ENCODE measurements at regions not wholly inside any gene's neighbourhood (a gene's known extent, or its start where the extent isn't known, plus 50 kb on each side); places are given as distances from the start of the nearest gene placed in this dataset.

DNA sequence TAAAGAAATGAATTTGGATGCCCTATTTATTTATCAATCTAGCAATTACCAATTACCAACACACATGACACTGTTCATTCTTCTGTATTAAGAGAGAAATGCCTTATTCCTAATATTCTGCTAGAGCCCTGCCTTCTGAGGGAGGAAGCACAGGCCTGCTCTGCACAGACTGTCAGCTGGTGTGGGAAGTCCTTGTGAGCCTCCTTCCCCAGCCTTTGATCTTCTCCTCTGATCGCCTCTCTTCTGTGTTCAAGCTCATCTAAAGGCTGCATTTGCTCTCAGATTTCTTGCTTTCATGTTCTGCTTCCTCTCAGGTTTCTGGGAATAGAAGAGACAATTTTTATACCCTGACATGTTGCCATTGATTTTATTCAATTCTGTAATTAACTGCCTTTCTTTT lies 290.6 kb upstream of the UMPS start:
- H3K27ac ChIP-seq (ENCODE audit: low read depth, low read length): no peak overlapping the region
- no peak overlapping the region for H3K14ac ChIP-seq (ENCODE audit: insufficient read length)
- no peaks in the 10 kb centered on the region for H3K9me3 ChIP-seq (ENCODE audit: insufficient read depth in 2 of 2, low read depth in 1 of 2, low read length in 1 of 2)
- H2BK12ac ChIP-seq (ENCODE audit: low read depth, low read length): no peak overlapping the region; the same call in 1 of the 2 replicates
- peak overlapping the region; percentile 53; the same call in 1 of the 2 replicates for H2BK20ac ChIP-seq (ENCODE audit: low read length)
- no peak overlapping the region for H3K56ac ChIP-seq (replicated peaks; ENCODE audit: insufficient read length, low read depth, low read length)
- no peak overlapping the region for H3K18ac ChIP-seq (ENCODE audit: extremely low read depth, low read length)
- DNase-seq (ENCODE audit: low read depth in 1 of 2, low spot score in 2 of 2) (no peak), FAIRE-seq (no peak)
- ChIA-PET CTCF (ENCODE audit: partially characterized antibody) (interaction anchor here (1.1 to 1.6 kb wide), 4 partner anchors 11 to 109 kb away, joined by 3 to 5 read pairs (median 3); no protein-coding TSS in a partner anchor), POLR2A (ENCODE audit: partially characterized antibody) (no interaction called here)
- no peaks in the 10 kb centered on the region for H3K79me1 ChIP-seq (ENCODE audit: low read depth, low read length)
- H3K27me3 ChIP-seq (replicated peaks in 1 of 4; ENCODE audit: control insufficient read depth in 3 of 4, extremely low read depth in 1 of 4, insufficient read depth in 3 of 4, low read length in 3 of 4): no peaks in the 10 kb centered on the region
- no peak overlapping the region for H3K9ac ChIP-seq (replicated peaks in 1 of 4; ENCODE audit: extremely low read depth in 1 of 4, low read depth in 3 of 4, low read length in 3 of 4)
- no peaks in the 10 kb centered on the region for H4K20me1 ChIP-seq (replicated peaks in 1 of 2; ENCODE audit: control insufficient read depth in 1 of 2, insufficient read depth in 2 of 2, low read length in 2 of 2)
- no peak overlapping the region for H2BK5ac ChIP-seq (ENCODE audit: low read depth, low read length)
- H2BK120ac ChIP-seq (replicated peaks; ENCODE audit: low read depth, low read length): no peak overlapping the region
- H3K4me2 ChIP-seq (ENCODE audit: insufficient read depth in 1 of 2, low read depth in 2 of 2, low read length in 2 of 2): no peak overlapping the region
- no peak overlapping the region for H2AK5ac ChIP-seq (ENCODE audit: low read depth, low read length)
- no peaks in the 10 kb centered on the region for H3K36me3 ChIP-seq (ENCODE audit: control insufficient read depth in 2 of 4, insufficient read depth in 4 of 4, low read length in 3 of 4)
- peaks cover 0 to 3% (median 0%) of the 10 kb centered on the region in 4 experiments; a peak in 2 of 7 replicates for H3K4me1 ChIP-seq (replicated peaks in 1 of 4; ENCODE audit: control insufficient read depth in 3 of 4, insufficient read depth in 4 of 4, low read length in 3 of 4)
- no peak overlapping the region for H4K8ac ChIP-seq (ENCODE audit: extremely low read depth, insufficient read depth, low read length)
- H2BK15ac ChIP-seq (ENCODE audit: low read length): no peak overlapping the region
- H2AFZ ChIP-seq (ENCODE audit: low read length): no peak overlapping the region
- no peak overlapping the region for H4K91ac ChIP-seq (replicated peaks; ENCODE audit: insufficient read length, low read length)
- TF ChIP-seq POU5F1 (IDR thresholded peaks at IDR 0.05; ENCODE audit: low read depth, low read length): no peak
- TF ChIP-seq BRCA1 (IDR thresholded peaks at IDR 0.05; ENCODE audit: low read depth, low read length): no peak
- TF ChIP-seq CHD1 (IDR thresholded peaks at IDR 0.05; ENCODE audit: low read depth, low read length): no peak
- no peak for TF ChIP-seq TAF1 (IDR thresholded peaks at IDR 0.05; ENCODE audit: low read depth, low read length)
- no peak for TF ChIP-seq JUN (IDR thresholded peaks at IDR 0.05; ENCODE audit: low read depth, low read length)
- no peak overlapping the region for H4K5ac ChIP-seq (ENCODE audit: insufficient read length, low read depth, low read length)
- no peaks in the 10 kb centered on the region for H3K79me2 ChIP-seq (ENCODE audit: control insufficient read depth in 1 of 2, insufficient read depth in 2 of 2, low read length in 2 of 2)
- no peaks in the 10 kb centered on the region; the same call in 1 of the 2 replicates for H3K23me2 ChIP-seq (ENCODE audit: low read depth, low read length)
- H3K4me3 ChIP-seq (ENCODE audit: extremely low read depth in 1 of 4, insufficient read depth in 2 of 4, low read depth in 3 of 4, low read length in 4 of 4): no peak overlapping the region
- no peak overlapping the region for H3K4ac ChIP-seq (replicated peaks; ENCODE audit: insufficient read length, low read depth, low read length)
- WGBS, 2 experiments (ENCODE audit: extremely low coverage in 1 of 2, insufficient coverage in 1 of 2, insufficient read length in 1 of 2, insufficient replicate concordance in 2 of 2, low coverage in 1 of 2, low lambda C conversion rate in 2 of 2, missing lambda C conversion rate in 1 of 2): 79% methylated on average over 1 of the region's 1 CpG; no CpG with 5 or more reads in 1 of the 2 experiments
- no peak overlapping the region for H3K23ac ChIP-seq (ENCODE audit: insufficient read length)
